KBM-7 (cell line): ENCODE measurements at regions not wholly inside any gene's neighbourhood (a gene's known extent, or its start where the extent isn't known, plus 50 kb on each side); places are given as distances from the start of the nearest gene placed in this dataset.

Experiments used
- DNase-seq: peaks from one replicate; pipeline ENCODE4 v3.0.0-alpha.2; 2015
- in situ Hi-C: fragments of 300-500 bp; cut with MboI; formaldehyde crosslinking; loops from 2 replicates; pipeline ENCODE4 v1.14.3; 2020; ENCODE audit warnings: low sequenced_read_pairs, low pct_unique_long_range_greater_than_20kb, mixed read lengths

- in situ Hi-C loops: no loop called here
- DNase-seq: no peak
Measured at GRCh38 chr20:61163031-61163430, 89.0 kb upstream of the CDH4 start.

- DNase-seq: no peak
- in situ Hi-C loops: no loop called here
Measured at GRCh38 chr20:61166324-61166723, 85.7 kb upstream of the CDH4 start.

GRCh38 chr20:61168605-61169004 is 83.5 kb upstream of the CDH4 start:
- in situ Hi-C loops: no loop called here

GRCh38 chr20:61169874-61170273 is 82.2 kb upstream of the CDH4 start:
- in situ Hi-C loops: no loop called here
- no peak for DNase-seq

More at GRCh38 chr20:61168605-61169004, 83.5 kb upstream of the CDH4 start:
- DNase-seq: no peak

GRCh38 chr20:61170496-61171320 is 81.4 kb upstream of the CDH4 start:
- in situ Hi-C loops: no loop called here

GRCh38 chr20:61173267-61173666 is 78.8 kb upstream of the CDH4 start:
- in situ Hi-C loops: no loop called here

More at GRCh38 chr20:61170496-61171320, 81.4 kb upstream of the CDH4 start:
- no peak for DNase-seq

GRCh38 chr20:61173961-61174725 is 77.9 kb upstream of the CDH4 start:
- in situ Hi-C loops: no loop called here
- DNase-seq: no peak

More at GRCh38 chr20:61173267-61173666, 78.8 kb upstream of the CDH4 start:
- DNase-seq: no peak

- in situ Hi-C loops: no loop called here
- no peak for DNase-seq
Measured at GRCh38 chr20:61176874-61177273, 75.2 kb upstream of the CDH4 start.

- no peak for DNase-seq
- in situ Hi-C loops: no loop called here
Measured at GRCh38 chr20:61178551-61179071, 73.5 kb upstream of the CDH4 start.

- in situ Hi-C loops: no loop called here
- DNase-seq: no peak
Measured at GRCh38 chr20:61184194-61184593, 67.9 kb upstream of the CDH4 start.

- no peak for DNase-seq
- in situ Hi-C loops: no loop called here
Measured at GRCh38 chr20:61185181-61185580, 66.9 kb upstream of the CDH4 start.

GRCh38 chr20:61185841-61186601 is 66.0 kb upstream of the CDH4 start:
- no peak for DNase-seq
- in situ Hi-C loops: no loop called here

GRCh38 chr20:61186771-61187472 is 65.1 kb upstream of the CDH4 start:
- DNase-seq: no peak
- in situ Hi-C loops: no loop called here

- DNase-seq: no peak
- in situ Hi-C loops: no loop called here
Measured at GRCh38 chr20:61189534-61189933, 62.5 kb upstream of the CDH4 start.

GRCh38 chr20:61191096-61191495 is 61.0 kb upstream of the CDH4 start:
- in situ Hi-C loops: no loop called here
- DNase-seq: no peak

- in situ Hi-C loops: no loop called here
- no peak for DNase-seq
Measured at GRCh38 chr20:61192337-61192950, 59.6 kb upstream of the CDH4 start.

GRCh38 chr20:61193164-61193563 is 58.9 kb upstream of the CDH4 start:
- in situ Hi-C loops: no loop called here
- DNase-seq: no peak
